ENCODE measurements at regions not wholly inside any gene's neighbourhood (a gene's known extent, or its start where the extent isn't known, plus 50 kb on each side); places are given as distances from the start of the nearest gene placed in this dataset.

DNA sequence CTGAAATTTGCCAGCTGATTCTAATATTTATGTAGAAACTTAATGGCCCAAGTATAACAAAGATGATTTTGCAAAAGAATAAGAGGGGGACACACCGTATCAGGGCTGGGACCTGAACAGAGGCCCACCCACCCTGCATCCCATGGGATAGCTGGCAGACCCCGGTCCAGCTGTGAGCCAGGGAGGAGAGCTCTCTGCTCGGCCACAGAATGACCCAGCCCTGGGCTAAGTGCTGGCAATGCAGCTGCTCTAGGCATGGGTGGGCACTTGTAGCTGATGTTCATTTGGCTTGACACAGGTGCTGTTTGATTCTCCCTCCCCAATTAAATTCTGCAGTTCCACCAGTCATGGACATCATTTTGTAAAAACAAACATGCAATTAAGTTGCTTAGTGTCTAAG is 522.8 kb upstream of the RAB6C start:
- no peaks in the 10 kb centered on the region for H3K9me3 ChIP-seq (ENCODE audit: control insufficient read depth in 2 of 2, low read length in 2 of 2)
- no peaks in the 10 kb centered on the region for H3K27me3 Mint-ChIP-seq

DNA sequence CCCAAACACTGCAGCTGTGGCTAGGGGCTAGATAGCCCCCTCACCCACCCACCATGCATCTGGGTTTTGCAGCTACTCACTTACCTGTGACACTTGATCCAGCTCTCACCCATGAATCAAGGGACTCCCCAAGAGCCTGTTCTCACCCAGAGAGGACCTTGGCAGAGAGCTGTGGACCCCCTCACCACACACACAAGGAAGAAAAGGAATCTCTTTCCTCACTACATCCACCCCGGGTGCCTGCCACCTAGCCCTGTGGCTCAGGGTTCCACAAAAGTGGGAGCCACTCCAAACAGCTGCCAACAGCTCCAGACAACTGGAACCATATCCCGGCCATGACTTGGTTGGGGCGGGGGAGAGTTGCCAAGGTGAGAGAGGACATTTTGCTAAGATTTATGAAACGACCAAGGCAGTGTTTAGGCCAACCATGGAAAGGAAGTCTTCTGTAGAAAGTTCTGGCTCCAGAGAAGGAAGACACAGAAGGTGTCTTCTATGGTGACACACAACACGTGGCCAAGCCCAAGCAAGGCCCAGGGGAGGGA is 522.1 kb upstream of the RAB6C start:
- Histone ChIP-seq H3K36me3 (ENCODE audit: control insufficient read depth, insufficient read depth, low read length) (no peaks in the 10 kb centered on the region), H3K9me3 (ENCODE audit: control insufficient read depth in 2 of 2, low read length in 2 of 2) (no peaks in the 10 kb centered on the region), H3K4me1 (ENCODE audit: control insufficient read depth, insufficient read depth, low read length, poor library complexity, severe bottlenecking) (no peaks in the 10 kb centered on the region), H3K27me3 (ENCODE audit: control insufficient read depth, insufficient read depth, low read length) (no peaks in the 10 kb centered on the region), H3K4me3 (ENCODE audit: low read depth, low read length) (no peak overlapping the region), H3K27ac (ENCODE audit: insufficient read depth, low read length, poor library complexity, severe bottlenecking) (no peak overlapping the region)
- ATAC-seq (ENCODE audit: low read depth in 2 of 2) (no peak), DNase-seq (no peak)
- Mint-ChIP-seq H3K4me3 (no peak overlapping the region), H3K4me1 (no peaks in the 10 kb centered on the region), H3K27me3 (no peaks in the 10 kb centered on the region), H3K27ac (no peak overlapping the region), H3K36me3 (no peaks in the 10 kb centered on the region), H3K9me3 (peaks cover 0 to 2% (median 0%) of the 10 kb centered on the region in 7 donors)

More for the DNA sequence above, 522.8 kb upstream of the RAB6C start:
- H3K9me3 Mint-ChIP-seq: peaks cover 0 to 2% (median 0%) of the 10 kb centered on the region in 7 donors
- H3K27ac Mint-ChIP-seq: no peak overlapping the region
- H3K36me3 Mint-ChIP-seq: no peaks in the 10 kb centered on the region
- H3K4me1 ChIP-seq (ENCODE audit: control insufficient read depth, insufficient read depth, low read length, poor library complexity, severe bottlenecking): no peaks in the 10 kb centered on the region
- no peaks in the 10 kb centered on the region for H3K36me3 ChIP-seq (ENCODE audit: control insufficient read depth, insufficient read depth, low read length)
- no peaks in the 10 kb centered on the region for H3K27me3 ChIP-seq (ENCODE audit: control insufficient read depth, insufficient read depth, low read length)
- no peak overlapping the region for H3K27ac ChIP-seq (ENCODE audit: insufficient read depth, low read length, poor library complexity, severe bottlenecking)
- no peak for DNase-seq
- H3K4me3 ChIP-seq (ENCODE audit: low read depth, low read length): no peak overlapping the region
- ATAC-seq (ENCODE audit: low read depth in 2 of 2): no peak
- no peaks in the 10 kb centered on the region for H3K4me1 Mint-ChIP-seq
- no peak overlapping the region for H3K4me3 Mint-ChIP-seq

- Histone ChIP-seq H3K9me3 (ENCODE audit: control insufficient read depth in 2 of 2, low read length in 2 of 2) (no peaks in the 10 kb centered on the region), H3K36me3 (ENCODE audit: control insufficient read depth, insufficient read depth, low read length) (no peaks in the 10 kb centered on the region), H3K4me3 (ENCODE audit: low read depth, low read length) (no peak overlapping the region), H3K27ac (ENCODE audit: insufficient read depth, low read length, poor library complexity, severe bottlenecking) (no peak overlapping the region), H3K4me1 (ENCODE audit: control insufficient read depth, insufficient read depth, low read length, poor library complexity, severe bottlenecking) (no peaks in the 10 kb centered on the region), H3K27me3 (ENCODE audit: control insufficient read depth, insufficient read depth, low read length) (no peaks in the 10 kb centered on the region)
- no peaks in the 10 kb centered on the region for H3K4me1 Mint-ChIP-seq
- H3K9me3 Mint-ChIP-seq: peaks cover 0 to 2% (median 0%) of the 10 kb centered on the region in 7 donors
- no peak for DNase-seq
- no peaks in the 10 kb centered on the region for H3K27me3 Mint-ChIP-seq
- H3K36me3 Mint-ChIP-seq: no peaks in the 10 kb centered on the region
- no peak overlapping the region for H3K4me3 Mint-ChIP-seq
- ATAC-seq (ENCODE audit: low read depth in 2 of 2): no peak
- H3K27ac Mint-ChIP-seq: no peak overlapping the region
These were observed 521.5 kb upstream of the RAB6C start for GRCh38 chr2:129458006-129458405.

GRCh38 chr2:129458436-129458835 is 521.0 kb upstream of the RAB6C start:
- H3K4me3 ChIP-seq (ENCODE audit: low read depth, low read length): no peak overlapping the region
- no peaks in the 10 kb centered on the region for H3K36me3 ChIP-seq (ENCODE audit: control insufficient read depth, insufficient read depth, low read length)
- no peaks in the 10 kb centered on the region for H3K27me3 ChIP-seq (ENCODE audit: control insufficient read depth, insufficient read depth, low read length)
- no peaks in the 10 kb centered on the region for H3K4me1 Mint-ChIP-seq
- peaks cover 0 to 2% (median 0%) of the 10 kb centered on the region in 7 donors for H3K9me3 Mint-ChIP-seq
- no peaks in the 10 kb centered on the region for H3K4me1 ChIP-seq (ENCODE audit: control insufficient read depth, insufficient read depth, low read length, poor library complexity, severe bottlenecking)
- H3K27ac Mint-ChIP-seq: no peak overlapping the region
- no peaks in the 10 kb centered on the region for H3K9me3 ChIP-seq (ENCODE audit: control insufficient read depth in 2 of 2, low read length in 2 of 2)
- H3K27me3 Mint-ChIP-seq: no peaks in the 10 kb centered on the region
- H3K36me3 Mint-ChIP-seq: no peaks in the 10 kb centered on the region
- no peak overlapping the region for H3K27ac ChIP-seq (ENCODE audit: insufficient read depth, low read length, poor library complexity, severe bottlenecking)
- no peak overlapping the region for H3K4me3 Mint-ChIP-seq
- no peak for DNase-seq
- no peak for ATAC-seq (ENCODE audit: low read depth in 2 of 2)

DNA sequence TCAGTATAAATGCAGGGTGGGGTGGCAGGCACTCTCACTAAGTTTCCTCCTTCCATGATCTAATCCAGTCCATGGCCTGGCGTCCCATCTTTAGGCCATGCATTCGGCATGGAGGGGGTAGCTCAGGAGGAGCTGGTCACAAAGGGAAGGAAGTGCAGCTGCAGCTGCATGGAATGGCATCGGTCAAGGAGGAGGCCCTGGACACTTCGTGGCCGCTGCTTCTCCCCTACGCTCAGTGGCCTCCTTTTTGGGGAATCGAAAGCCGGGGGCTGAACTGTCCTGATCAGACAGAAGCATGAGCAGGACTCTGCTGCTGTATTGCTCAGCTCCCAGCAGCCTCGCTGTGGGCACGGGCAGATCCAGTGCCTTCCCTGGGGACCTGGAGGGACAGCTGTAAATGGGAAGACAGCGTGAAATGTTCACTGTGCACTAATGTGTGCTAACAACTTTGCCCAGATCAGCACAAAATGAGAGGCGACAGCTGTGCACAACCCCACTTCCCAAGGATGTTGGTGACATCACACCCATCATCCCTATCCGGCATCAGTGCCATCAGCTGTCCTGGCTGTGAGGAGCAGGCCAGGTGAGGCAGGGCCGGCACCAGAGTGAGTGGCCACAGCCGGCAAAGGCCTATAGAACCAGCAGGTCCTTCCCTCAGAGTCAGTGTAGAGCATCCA is 520.1 kb upstream of the RAB6C start:
- H3K9me3 ChIP-seq (ENCODE audit: control insufficient read depth in 2 of 2, low read length in 2 of 2): no peaks in the 10 kb centered on the region
- Mint-ChIP-seq H3K4me3 (no peak overlapping the region), H3K36me3 (no peaks in the 10 kb centered on the region), H3K27ac (no peak overlapping the region), H3K9me3 (peaks cover 0 to 2% (median 0%) of the 10 kb centered on the region in 7 donors), H3K27me3 (no peaks in the 10 kb centered on the region), H3K4me1 (no peaks in the 10 kb centered on the region)
- no peak overlapping the region for H3K4me3 ChIP-seq (ENCODE audit: low read depth, low read length)
- H3K27me3 ChIP-seq (ENCODE audit: control insufficient read depth, insufficient read depth, low read length): no peaks in the 10 kb centered on the region
- DNase-seq: no peak
- no peak overlapping the region for H3K27ac ChIP-seq (ENCODE audit: insufficient read depth, low read length, poor library complexity, severe bottlenecking)
- H3K36me3 ChIP-seq (ENCODE audit: control insufficient read depth, insufficient read depth, low read length): no peaks in the 10 kb centered on the region
- H3K4me1 ChIP-seq (ENCODE audit: control insufficient read depth, insufficient read depth, low read length, poor library complexity, severe bottlenecking): no peaks in the 10 kb centered on the region
- no peak for ATAC-seq (ENCODE audit: low read depth in 2 of 2)

DNA sequence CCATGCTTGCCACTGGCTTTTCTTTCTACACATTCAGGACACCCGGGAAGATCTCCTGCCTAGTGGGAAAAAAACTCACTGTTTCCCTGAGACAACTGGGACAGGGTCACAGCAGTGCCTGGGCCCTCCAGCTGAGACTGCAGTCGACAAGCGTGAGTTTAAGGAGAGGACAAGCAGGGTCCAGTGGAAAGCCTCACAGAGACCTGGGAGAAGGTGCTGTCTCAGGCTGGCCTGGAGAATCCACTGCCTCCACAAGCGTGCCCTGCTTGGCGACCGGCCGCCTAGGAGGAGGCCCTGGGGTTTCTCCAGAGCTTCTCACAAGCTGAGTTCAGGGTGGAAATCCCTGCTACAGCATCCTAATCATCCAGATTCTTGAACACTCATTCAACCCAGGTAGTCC is 519.6 kb upstream of the RAB6C start:
- DNase-seq (no peak), ATAC-seq (ENCODE audit: low read depth in 2 of 2) (no peak)
- no peaks in the 10 kb centered on the region for H3K4me1 ChIP-seq (ENCODE audit: control insufficient read depth, insufficient read depth, low read length, poor library complexity, severe bottlenecking)
- H3K36me3 ChIP-seq (ENCODE audit: control insufficient read depth, insufficient read depth, low read length): no peaks in the 10 kb centered on the region
- H3K27me3 ChIP-seq (ENCODE audit: control insufficient read depth, insufficient read depth, low read length): no peaks in the 10 kb centered on the region
- no peaks in the 10 kb centered on the region for H3K4me1 Mint-ChIP-seq
- H3K36me3 Mint-ChIP-seq: no peaks in the 10 kb centered on the region
- no peaks in the 10 kb centered on the region for H3K9me3 ChIP-seq (ENCODE audit: control insufficient read depth in 2 of 2, low read length in 2 of 2)
- no peak overlapping the region for H3K27ac Mint-ChIP-seq
- H3K27me3 Mint-ChIP-seq: no peaks in the 10 kb centered on the region
- no peak overlapping the region for H3K4me3 Mint-ChIP-seq
- H3K9me3 Mint-ChIP-seq: peaks cover 0 to 2% (median 0%) of the 10 kb centered on the region in 7 donors
- no peak overlapping the region for H3K27ac ChIP-seq (ENCODE audit: insufficient read depth, low read length, poor library complexity, severe bottlenecking)
- no peak overlapping the region for H3K4me3 ChIP-seq (ENCODE audit: low read depth, low read length)

DNA sequence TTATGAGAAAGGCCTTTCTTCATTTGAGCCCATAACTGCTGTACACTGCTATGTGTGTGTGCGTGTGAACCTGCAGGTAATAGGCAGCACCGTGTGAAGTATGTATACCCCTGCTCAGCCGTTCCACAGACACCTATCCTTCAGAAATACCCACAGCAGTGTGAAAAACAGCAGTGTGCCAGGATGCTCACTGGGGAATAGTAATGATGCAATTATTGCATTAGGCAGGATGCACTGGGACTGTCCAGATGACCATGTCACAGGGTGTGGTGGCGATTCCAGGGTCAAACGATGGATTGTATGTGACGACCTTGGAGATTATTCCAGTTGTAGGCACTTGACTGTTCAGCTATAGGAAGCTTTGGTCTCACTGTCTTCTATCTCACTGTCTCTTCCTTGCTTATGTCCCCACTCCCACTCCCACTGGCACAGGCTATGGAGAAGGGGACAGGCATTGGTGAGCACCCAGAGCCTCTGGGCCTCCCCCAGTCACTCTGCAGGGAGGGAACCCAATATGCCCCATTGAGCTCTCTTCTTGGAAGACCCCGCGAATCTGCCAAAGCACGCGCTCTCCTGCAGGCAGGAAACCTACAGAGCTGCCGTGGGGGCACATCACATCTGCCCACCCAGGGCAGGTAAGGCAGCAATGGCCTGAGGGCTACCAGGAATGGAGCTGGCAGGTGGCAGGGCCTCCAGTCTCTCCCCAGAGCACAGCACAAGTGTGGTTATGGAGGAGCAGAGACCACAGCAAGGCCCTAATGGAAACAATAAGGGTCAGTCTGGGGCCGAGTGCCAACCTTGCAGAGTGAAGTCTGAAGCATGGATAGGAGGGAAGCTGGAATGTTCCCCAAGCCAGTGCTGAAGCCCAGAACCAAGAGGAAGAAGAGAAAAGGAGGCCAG is 518.9 kb upstream of the RAB6C start:
- no peaks in the 10 kb centered on the region for H3K4me1 Mint-ChIP-seq
- H3K4me3 ChIP-seq (ENCODE audit: low read depth, low read length): no peak overlapping the region
- no peaks in the 10 kb centered on the region for H3K9me3 ChIP-seq (ENCODE audit: control insufficient read depth in 2 of 2, low read length in 2 of 2)
- no peak overlapping the region for H3K27ac Mint-ChIP-seq
- H3K9me3 Mint-ChIP-seq: peaks cover 0 to 4% (median 0%) of the 10 kb centered on the region in 7 donors
- H3K27me3 ChIP-seq (ENCODE audit: control insufficient read depth, insufficient read depth, low read length): no peaks in the 10 kb centered on the region
- H3K27ac ChIP-seq (ENCODE audit: insufficient read depth, low read length, poor library complexity, severe bottlenecking): no peak overlapping the region
- no peaks in the 10 kb centered on the region for H3K27me3 Mint-ChIP-seq
- no peak overlapping the region for H3K4me3 Mint-ChIP-seq
- ATAC-seq (ENCODE audit: low read depth in 2 of 2) (no peak), DNase-seq (no peak)
- H3K4me1 ChIP-seq (ENCODE audit: control insufficient read depth, insufficient read depth, low read length, poor library complexity, severe bottlenecking): no peaks in the 10 kb centered on the region
- no peaks in the 10 kb centered on the region for H3K36me3 ChIP-seq (ENCODE audit: control insufficient read depth, insufficient read depth, low read length)
- no peaks in the 10 kb centered on the region for H3K36me3 Mint-ChIP-seq

All from CD4-positive, CD25-positive, alpha-beta regulatory T cell (primary cell).